ENCODE measurements at regions not wholly inside any gene's neighbourhood (a gene's known extent, or its start where the extent isn't known, plus 50 kb on each side); places are given as distances from the start of the nearest gene placed in this dataset.

DNA sequence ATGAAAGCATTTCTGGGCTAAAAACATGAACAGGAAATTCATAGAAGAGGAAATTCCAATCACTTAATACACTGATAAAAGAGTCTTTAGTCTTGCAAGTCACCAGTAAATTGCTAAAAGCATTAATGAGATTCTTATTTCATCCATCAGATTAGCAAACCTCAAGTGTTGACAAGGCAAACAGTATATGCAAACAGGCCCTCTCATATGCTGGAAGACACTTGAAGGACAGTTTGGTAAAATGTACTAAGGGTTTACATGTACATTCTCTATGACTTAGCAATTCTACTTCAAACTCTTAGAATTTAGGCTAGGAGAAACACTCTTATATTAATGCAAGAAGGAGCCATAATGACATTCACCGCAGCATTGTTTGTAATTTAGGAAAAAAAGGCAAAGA, 586.1 kb upstream of the GBE1 start:
- Histone ChIP-seq H3K27me3 (no peaks in the 10 kb centered on the region), H3K4me1 (peaks cover 0 to 5% of the 10 kb centered on the region in 2 donors), H3K4me3 (no peak overlapping the region), H3K36me3 (no peaks in the 10 kb centered on the region), H3K27ac (no peak overlapping the region), H3K9me3 (no peaks in the 10 kb centered on the region)
- TF ChIP-seq, protein P1, sequence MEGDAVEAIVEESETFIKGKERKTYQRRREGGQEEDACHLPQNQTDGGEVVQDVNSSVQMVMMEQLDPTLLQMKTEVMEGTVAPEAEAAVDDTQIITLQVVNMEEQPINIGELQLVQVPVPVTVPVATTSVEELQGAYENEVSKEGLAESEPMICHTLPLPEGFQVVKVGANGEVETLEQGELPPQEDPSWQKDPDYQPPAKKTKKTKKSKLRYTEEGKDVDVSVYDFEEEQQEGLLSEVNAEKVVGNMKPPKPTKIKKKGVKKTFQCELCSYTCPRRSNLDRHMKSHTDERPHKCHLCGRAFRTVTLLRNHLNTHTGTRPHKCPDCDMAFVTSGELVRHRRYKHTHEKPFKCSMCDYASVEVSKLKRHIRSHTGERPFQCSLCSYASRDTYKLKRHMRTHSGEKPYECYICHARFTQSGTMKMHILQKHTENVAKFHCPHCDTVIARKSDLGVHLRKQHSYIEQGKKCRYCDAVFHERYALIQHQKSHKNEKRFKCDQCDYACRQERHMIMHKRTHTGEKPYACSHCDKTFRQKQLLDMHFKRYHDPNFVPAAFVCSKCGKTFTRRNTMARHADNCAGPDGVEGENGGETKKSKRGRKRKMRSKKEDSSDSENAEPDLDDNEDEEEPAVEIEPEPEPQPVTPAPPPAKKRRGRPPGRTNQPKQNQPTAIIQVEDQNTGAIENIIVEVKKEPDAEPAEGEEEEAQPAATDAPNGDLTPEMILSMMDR (IDR thresholded peaks at IDR 0.05): no peak
- DNase-seq (no peak), ATAC-seq (peak; percentile 78)
- intact Hi-C loops (cut with DNase I): no loop called here

DNA sequence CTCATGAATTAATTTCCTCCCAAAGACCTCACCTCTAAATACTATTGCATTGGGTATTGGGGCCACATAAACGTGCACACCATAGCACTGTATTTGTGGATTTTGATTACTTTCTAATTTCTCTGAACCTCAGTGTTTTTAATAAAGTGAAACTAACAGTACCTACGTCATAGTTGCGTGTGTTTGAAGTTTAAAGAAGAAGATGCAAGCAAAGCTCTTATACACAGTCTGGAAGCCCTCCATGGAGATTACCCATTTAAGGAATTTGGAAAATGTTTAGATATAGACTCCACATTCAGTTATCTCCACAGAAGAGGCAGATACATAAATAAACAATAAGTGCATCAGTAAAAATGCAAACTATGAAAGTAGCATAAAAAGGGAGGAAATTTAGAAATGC, 581.1 kb upstream of the GBE1 start:
- no peak overlapping the region for H3K4me3 ChIP-seq
- no peak overlapping the region for H3K27ac ChIP-seq

DNA sequence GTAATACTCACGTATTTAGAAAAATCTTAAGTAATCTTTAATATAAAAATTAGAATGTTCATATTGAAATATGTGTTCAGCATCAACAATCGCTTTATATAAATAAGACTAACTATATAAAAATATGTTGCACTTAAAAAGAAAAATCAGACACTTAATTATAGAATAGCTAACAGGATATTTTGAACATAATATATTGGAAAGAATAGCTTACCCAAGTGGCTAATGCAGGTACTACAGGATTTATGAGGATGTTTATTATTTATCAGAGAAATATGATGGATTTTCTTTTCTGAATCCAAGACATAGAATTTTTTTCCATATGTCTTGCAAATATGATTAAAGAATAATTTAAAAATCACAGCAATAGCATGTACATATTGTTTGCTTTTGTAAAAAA, 567.9 kb upstream of the GBE1 start:
- H3K36me3 ChIP-seq: no peaks in the 10 kb centered on the region
- ATAC-seq: no peak
- TF ChIP-seq, protein P1 (IDR thresholded peaks at IDR 0.05): peak in 1 of 2 donors; percentile 16
- H3K27me3 ChIP-seq: no peaks in the 10 kb centered on the region
- H3K27ac ChIP-seq: no peak overlapping the region
- intact Hi-C loops (cut with DNase I): no loop called here
- H3K4me3 ChIP-seq: no peak overlapping the region
- no peaks in the 10 kb centered on the region for H3K9me3 ChIP-seq
- DNase-seq: no peak
- H3K4me1 ChIP-seq: no peaks in the 10 kb centered on the region

More for the DNA sequence above, 581.1 kb upstream of the GBE1 start:
- no peak for ATAC-seq
- Histone ChIP-seq H3K9me3 (no peaks in the 10 kb centered on the region), H3K27me3 (no peaks in the 10 kb centered on the region), H3K36me3 (no peaks in the 10 kb centered on the region), H3K4me1 (no peaks in the 10 kb centered on the region)
- intact Hi-C loops (cut with DNase I): no loop called here
- TF ChIP-seq, protein P1 (IDR thresholded peaks at IDR 0.05): no peak
- no peak for DNase-seq

DNA sequence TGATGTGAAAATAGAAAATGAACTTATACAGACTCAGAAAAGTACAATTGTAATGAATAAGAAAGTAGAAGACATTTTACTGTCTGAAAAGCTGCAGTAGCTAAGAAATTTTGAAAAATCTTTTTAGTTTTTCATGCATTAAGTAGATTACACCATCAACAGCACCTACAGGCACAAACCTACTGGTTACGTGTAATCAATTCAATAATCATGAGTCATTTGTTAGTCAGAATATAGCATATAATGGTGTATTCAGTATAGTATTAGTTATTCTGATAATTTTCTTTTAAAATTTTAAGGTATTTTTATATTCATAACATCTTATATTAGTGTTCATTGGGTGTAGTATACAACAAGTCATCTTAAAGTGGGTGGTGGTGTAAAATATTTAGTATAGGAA, 550.5 kb upstream of the GBE1 start:
- ATAC-seq: no peak
- H3K9me3 ChIP-seq: peaks cover 0 to 2% of the 10 kb centered on the region in 2 donors
- intact Hi-C loops (cut with DNase I): no loop called here
- no peaks in the 10 kb centered on the region for H3K27me3 ChIP-seq
- H3K27ac ChIP-seq: no peak overlapping the region
- H3K36me3 ChIP-seq: no peaks in the 10 kb centered on the region
- TF ChIP-seq, protein P1 (IDR thresholded peaks at IDR 0.05): no peak
- H3K4me3 ChIP-seq: no peak overlapping the region
- no peaks in the 10 kb centered on the region for H3K4me1 ChIP-seq
- DNase-seq: no peak

DNA sequence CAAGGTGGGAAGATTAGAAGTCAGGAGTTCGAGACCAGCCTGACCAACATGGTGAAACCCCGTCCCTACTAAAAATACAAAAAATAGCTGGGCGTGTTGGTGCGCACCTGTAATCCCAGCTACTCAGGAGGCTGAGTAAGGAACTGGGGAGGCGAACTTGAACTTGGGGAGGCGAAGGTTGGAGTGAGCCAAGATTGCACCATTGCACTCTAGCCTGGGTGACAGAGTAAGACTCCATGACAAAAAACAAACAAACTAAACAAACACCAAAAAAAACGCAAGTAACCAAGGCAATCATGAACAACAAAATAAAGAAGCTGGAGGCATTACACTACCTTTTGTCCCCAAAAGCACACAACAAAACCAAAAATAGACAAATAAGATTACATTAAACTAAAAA, 547.3 kb upstream of the GBE1 start:
- H3K36me3 ChIP-seq: no peaks in the 10 kb centered on the region
- H3K4me3 ChIP-seq: no peak overlapping the region
- no peak overlapping the region for H3K27ac ChIP-seq
- no peaks in the 10 kb centered on the region for H3K27me3 ChIP-seq
- no peak for ATAC-seq
- H3K4me1 ChIP-seq: no peaks in the 10 kb centered on the region
- TF ChIP-seq, protein P1 (IDR thresholded peaks at IDR 0.05): no peak
- intact Hi-C loops (cut with DNase I): no loop called here
- no peak for DNase-seq
- peaks cover 0 to under 1% of the 10 kb centered on the region in 2 donors for H3K9me3 ChIP-seq

Measured in left lung (tissue), 4 donors.